Common myeloid progenitor, CD34-positive (primary cell): ENCODE measurements at regions not wholly inside any gene's neighbourhood (a gene's known extent, or its start where the extent isn't known, plus 50 kb on each side); places are given as distances from the start of the nearest gene placed in this dataset.
A peak's percentile ranks its signal among the peaks of the same experiment; 100 is the strongest.

ENCODE experiments used
- CTCF ChIA-PET: fragments of 350-600 bp; sonication (Branson Sonifier 250); formaldehyde crosslinking; loops from one replicate; lab custom pipeline; 2021; ENCODE audit warnings: antibody characterized with exemption; lab: Charles Lee
- POLR2A ChIA-PET: fragments of 350-600 bp; sonication (Branson Sonifier 250); formaldehyde crosslinking; loops from one replicate; lab custom pipeline; 2021; ENCODE audit warnings: antibody characterized with exemption; lab: Charles Lee
- DNase-seq, 3 donors: peaks; one replicate each; pipeline versions ENCODE4 v3.0.0 to v3.0.0-alpha.2; 2013
- H3K27ac ChIP-seq, 2 experiments: 1 replicate in 1 of 2; 2 replicates in 1 of 2; pipeline ENCODE4 v1.7.0; 2013; ENCODE audit warnings: inconsistent platforms in 2 of 2, low read length in 2 of 2, mild to moderate bottlenecking in 2 of 2, low read depth in 1 of 2, moderate library complexity in 1 of 2; ENCODE audit not compliant: severe bottlenecking in 2 of 2, insufficient read depth in 1 of 2, poor library complexity in 1 of 2
- H3K27me3 ChIP-seq, 5 experiments: replicated peaks in 2 of 5; 1 replicate in 3 of 5; 2 replicates in 2 of 5; pipeline versions ENCODE4 v1.6.1 to v1.7.0; 2013; ENCODE audit warnings: low read length in 4 of 5, mild to moderate bottlenecking in 2 of 5, moderate library complexity in 2 of 5, inconsistent platforms in 1 of 5; ENCODE audit not compliant: insufficient read depth in 5 of 5, control insufficient read depth in 4 of 5
- H3K36me3 ChIP-seq, 4 experiments: 1 replicate in 2 of 4; 2 replicates in 2 of 4; pipeline versions ENCODE4 v1.6.1 to v1.7.0; 2013; ENCODE audit warnings: low read length in 3 of 4, control low read depth in 1 of 4, mild to moderate bottlenecking in 1 of 4; ENCODE audit not compliant: control insufficient read depth in 4 of 4, insufficient read depth in 4 of 4
- H3K4me1 ChIP-seq, 4 experiments: 1 replicate in 3 of 4; 2 replicates in 1 of 4; pipeline versions ENCODE4 v1.6.1 to v1.7.1; 2013; ENCODE audit warnings: low read length in 3 of 4, mild to moderate bottlenecking in 3 of 4, control low read depth in 1 of 4, inconsistent platforms in 1 of 4, moderate library complexity in 1 of 4; ENCODE audit not compliant: control insufficient read depth in 4 of 4, insufficient read depth in 4 of 4; ENCODE audit errors: control extremely low read depth in 1 of 4
- H3K4me3 ChIP-seq, 7 experiments: 1 replicate in 4 of 7; 2 replicates in 3 of 7; pipeline versions ENCODE4 v1.5.1 to v1.7.0; 2013; ENCODE audit warnings: mild to moderate bottlenecking in 7 of 7, low read length in 6 of 7, moderate library complexity in 6 of 7, inconsistent platforms in 2 of 7, low read depth in 2 of 7, control low read depth in 1 of 7; ENCODE audit not compliant: insufficient read depth in 4 of 7, control insufficient read depth in 1 of 7; ENCODE audit errors: extremely low read depth in 1 of 7
- H3K9me3 ChIP-seq, 5 experiments: 1 replicate in 4 of 5; 2 replicates in 1 of 5; pipeline versions ENCODE4 v1.6.1 to v1.7.1; 2013; ENCODE audit warnings: low read length in 4 of 5, mild to moderate bottlenecking in 2 of 5, inconsistent platforms in 1 of 5, low read depth in 1 of 5, moderate library complexity in 1 of 5; ENCODE audit not compliant: control insufficient read depth in 4 of 5, insufficient read depth in 2 of 5; ENCODE audit errors: control extremely low read depth in 1 of 5
- WGBS: methylation state at CpG from one replicate; pipeline ENCODE4 v1.1.5; 2013; ENCODE audit not compliant: insufficient coverage; 5-methylcytosine and 5-hydroxymethylcytosine counted together

GRCh38 chr12:14264778-14265177 is 100.7 kb upstream of the ATF7IP start:
- ChIA-PET POLR2A (no interaction called here), CTCF (interaction anchor here (1.3 kb wide), 1 partner anchor 9 kb away, joined by 7 read pairs; no protein-coding TSS in a partner anchor)
- peak in 1 of 3 donors; percentile 27 for DNase-seq
- Histone ChIP-seq H3K27me3 (no peaks in the 10 kb centered on the region), H3K4me3 (no peak overlapping the region), H3K27ac (no peak overlapping the region), H3K9me3 (peaks cover 0 to 7% (median 3%) of the 10 kb centered on the region in 5 experiments), H3K36me3 (no peaks in the 10 kb centered on the region), H3K4me1 (peaks cover 4 to 8% (median 7%) of the 10 kb centered on the region in 4 experiments)
- WGBS: no CpG with 5 or more reads among the region's 3 CpGs

GRCh38 chr12:14268120-14268515 is 97.4 kb upstream of the ATF7IP start:
- POLR2A ChIA-PET: no interaction called here
- H3K27ac ChIP-seq: no peak overlapping the region
- H3K4me1 ChIP-seq: peaks cover 0 to 5% (median 2%) of the 10 kb centered on the region in 4 experiments
- no peak for DNase-seq
- no peaks in the 10 kb centered on the region for H3K36me3 ChIP-seq
- peaks cover 0 to 17% (median 11%) of the 10 kb centered on the region in 5 experiments for H3K9me3 ChIP-seq
- H3K4me3 ChIP-seq: no peak overlapping the region
- no peaks in the 10 kb centered on the region for H3K27me3 ChIP-seq
- CTCF ChIA-PET: interaction anchor here (1.2 to 1.4 kb wide), 2 partner anchors 9 to 14 kb away, joined by 3 to 5 read pairs; no protein-coding TSS in a partner anchor

- Histone ChIP-seq H3K27ac (no peak overlapping the region), H3K4me1 (peaks cover 5 to 15% (median 9%) of the 10 kb centered on the region in 4 experiments), H3K4me3 (no peak overlapping the region), H3K27me3 (no peaks in the 10 kb centered on the region), H3K9me3 (peaks cover 2 to 18% (median 9%) of the 10 kb centered on the region in 5 experiments), H3K36me3 (no peaks in the 10 kb centered on the region)
- no peak for DNase-seq
- POLR2A ChIA-PET: no interaction called here
- CTCF ChIA-PET: no interaction called here
Observed at GRCh38 chr12:14270392-14270791, 95.1 kb upstream of the ATF7IP start.

DNA sequence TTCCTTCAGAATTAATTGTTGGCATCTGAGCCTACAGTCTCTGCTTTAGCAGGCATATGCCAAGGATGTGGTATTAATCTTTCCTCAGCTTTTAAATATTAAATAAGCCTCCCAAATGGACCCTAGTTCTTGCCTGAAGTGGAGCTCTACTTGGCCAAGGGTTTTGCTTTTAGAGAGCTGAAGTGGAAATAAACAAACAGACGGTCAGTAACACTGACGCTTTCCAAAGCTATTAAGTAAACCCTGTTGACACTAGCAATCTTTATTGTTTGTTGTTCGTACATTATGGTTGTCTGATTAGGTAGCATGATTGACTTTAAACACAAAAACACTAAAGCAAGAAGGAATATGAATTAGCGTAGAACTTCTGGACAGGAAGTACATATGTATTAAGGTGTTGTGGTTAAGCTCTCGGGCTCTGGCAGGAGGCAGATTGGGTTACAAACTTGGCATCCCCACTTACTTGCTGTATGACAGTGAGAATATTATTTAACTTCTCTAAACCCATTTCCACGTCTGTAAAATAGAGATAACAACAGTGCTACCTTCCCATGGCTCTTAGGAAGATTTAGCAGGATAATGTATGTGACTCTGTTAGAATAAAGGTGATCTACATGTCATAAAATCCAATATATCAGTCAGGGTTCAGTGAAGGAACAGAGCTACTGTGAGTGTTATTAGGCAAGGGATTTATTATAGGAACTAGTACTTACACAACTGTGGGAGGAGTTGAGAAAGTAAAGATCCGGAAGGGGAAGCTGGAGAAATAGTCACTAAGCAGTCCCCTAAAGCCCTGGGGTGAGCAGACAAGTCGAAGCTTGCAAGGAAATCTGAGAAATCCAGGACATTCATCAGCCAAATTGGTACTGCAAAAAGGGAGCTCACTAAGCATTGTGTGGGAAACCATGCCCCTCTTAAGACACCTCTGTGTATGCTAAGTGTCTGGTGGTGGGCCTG is 92.2 kb upstream of the ATF7IP start:
- Histone ChIP-seq H3K4me3 (peak overlapping the region in 2 of 7 experiments; percentile 4 to 29), H3K4me1 (peaks cover 5 to 15% (median 10%) of the 10 kb centered on the region in 4 experiments), H3K9me3 (peaks cover 2 to 24% (median 10%) of the 10 kb centered on the region in 5 experiments), H3K27me3 (no peaks in the 10 kb centered on the region), H3K27ac (no peak overlapping the region), H3K36me3 (no peaks in the 10 kb centered on the region)
- peak; percentile 43 to 95 (median 88) for DNase-seq
- 8% methylated on average over 2 of the region's 8 CpGs for WGBS
- POLR2A ChIA-PET: no interaction called here
- CTCF ChIA-PET: interaction anchor here (0.8 to 2.6 kb wide), 8 partner anchors 9 to 181 kb away, joined by 3 to 11 read pairs (median 4); no protein-coding TSS in a partner anchor

DNA sequence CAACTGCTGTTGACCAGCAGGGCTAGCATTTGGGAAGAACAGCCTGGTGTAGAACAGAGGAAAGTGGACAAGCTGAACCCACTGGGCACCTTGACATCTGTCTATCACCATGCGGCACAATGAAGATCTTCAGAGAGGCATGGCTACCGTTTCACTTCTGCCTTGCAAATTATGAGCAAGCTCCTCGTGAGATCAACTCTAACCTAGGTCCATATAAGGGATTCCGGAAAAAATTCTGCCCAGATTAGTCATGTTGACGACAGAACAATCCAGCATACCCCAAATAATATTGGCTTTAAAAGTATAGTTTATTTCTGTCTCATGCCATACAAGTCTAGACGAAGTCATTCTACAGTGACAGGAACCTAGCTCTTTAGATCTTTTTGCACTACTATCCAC is 91.6 kb upstream of the ATF7IP start:
- Histone ChIP-seq H3K4me1 (peaks cover 5 to 15% (median 10%) of the 10 kb centered on the region in 4 experiments), H3K27me3 (no peaks in the 10 kb centered on the region), H3K27ac (no peak overlapping the region), H3K4me3 (peak overlapping the region in 1 of 7 experiments; percentile 7), H3K36me3 (no peaks in the 10 kb centered on the region), H3K9me3 (peaks cover 2 to 24% (median 10%) of the 10 kb centered on the region in 5 experiments)
- no peak for DNase-seq
- WGBS: 93% methylated on average over 3 of the region's 6 CpGs
- ChIA-PET POLR2A (no interaction called here), CTCF (interaction anchor here (1.0 to 2.6 kb wide), 6 partner anchors 10 to 38 kb away, joined by 3 to 11 read pairs (median 5); no protein-coding TSS in a partner anchor)

GRCh38 chr12:14275111-14275510 is 90.4 kb upstream of the ATF7IP start:
- no peak overlapping the region for H3K27ac ChIP-seq
- peaks cover 2 to 25% (median 11%) of the 10 kb centered on the region in 5 experiments for H3K9me3 ChIP-seq

More at GRCh38 chr12:14275111-14275510, 90.4 kb upstream of the ATF7IP start:
- WGBS: no CpG with 5 or more reads among the region's 1 CpG
- ChIA-PET POLR2A (no interaction called here), CTCF (interaction anchor here (1.4 to 2.6 kb wide), 3 partner anchors 11 to 17 kb away, joined by 6 to 11 read pairs (median 7); no protein-coding TSS in a partner anchor)
- Histone ChIP-seq H3K36me3 (no peaks in the 10 kb centered on the region), H3K4me3 (no peak overlapping the region), H3K4me1 (peaks cover 5 to 15% (median 10%) of the 10 kb centered on the region in 4 experiments), H3K27me3 (no peaks in the 10 kb centered on the region)
- DNase-seq: no peak
